ENCODE measurements at regions not wholly inside any gene's neighbourhood (a gene's known extent, or its start where the extent isn't known, plus 50 kb on each side); places are given as distances from the start of the nearest gene placed in this dataset.
"Not testable (repeated sequence)": the region's sequence is repeated elsewhere in the genome, so short reads cannot be mapped to it uniquely, and the experiment has no call there.

DNA sequence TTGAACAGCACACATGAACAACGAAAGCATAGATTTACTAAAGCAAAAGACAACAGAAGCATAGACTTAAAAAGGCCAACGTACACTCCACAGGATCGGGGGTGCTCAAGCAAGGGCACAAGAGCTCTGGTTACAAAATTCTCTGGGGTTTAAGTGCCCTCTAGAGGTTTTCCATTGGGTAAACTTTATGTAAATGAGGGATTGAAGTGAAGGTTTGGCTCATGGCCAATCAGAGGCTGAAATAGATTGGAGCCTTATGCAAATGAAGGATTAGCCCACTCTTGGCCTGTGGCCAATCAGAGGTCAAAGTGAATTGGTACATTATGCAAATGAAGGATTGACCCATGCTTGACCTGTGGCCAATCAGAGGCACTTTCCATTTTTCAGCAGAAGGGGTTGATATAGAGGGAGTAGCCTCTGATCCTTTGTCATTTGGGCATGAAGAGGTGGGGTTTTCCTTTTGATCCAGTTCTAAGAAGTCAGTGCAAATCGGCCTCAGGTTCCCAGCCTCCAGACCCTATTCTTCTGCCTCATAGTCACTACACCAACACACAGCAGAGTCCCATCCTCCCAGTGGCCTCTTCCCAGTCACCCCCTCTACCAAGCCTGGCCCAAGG is 244.9 kb downstream of the THBS2 start:
- peak; percentile 24; the same call in 1 of the 2 replicates for TF ChIP-seq POLR2AphosphoS5 (IDR thresholded peaks at IDR 0.05; ENCODE audit: borderline replicate concordance, low read depth, low read length)
- no peak for TF ChIP-seq FOXP2 (optimal IDR thresholded peaks at IDR 0.05; ENCODE audit: control extremely low read depth, extremely low read length, insufficient read depth)
- no peak overlapping the region for H3K27ac ChIP-seq
- no peaks in the 10 kb centered on the region for H3K36me3 ChIP-seq (ENCODE audit: insufficient read depth, low read length)
- H3K4me3 ChIP-seq, result peak overlapping the region; percentile 56
- DNase-seq (ENCODE audit: low read depth, low spot score), result peak; percentile 40
- no peaks in the 10 kb centered on the region for H3K9me3 ChIP-seq (ENCODE audit: low read depth, low read length)
- no peak overlapping the region for H3K9ac ChIP-seq (ENCODE audit: insufficient read length)

DNA sequence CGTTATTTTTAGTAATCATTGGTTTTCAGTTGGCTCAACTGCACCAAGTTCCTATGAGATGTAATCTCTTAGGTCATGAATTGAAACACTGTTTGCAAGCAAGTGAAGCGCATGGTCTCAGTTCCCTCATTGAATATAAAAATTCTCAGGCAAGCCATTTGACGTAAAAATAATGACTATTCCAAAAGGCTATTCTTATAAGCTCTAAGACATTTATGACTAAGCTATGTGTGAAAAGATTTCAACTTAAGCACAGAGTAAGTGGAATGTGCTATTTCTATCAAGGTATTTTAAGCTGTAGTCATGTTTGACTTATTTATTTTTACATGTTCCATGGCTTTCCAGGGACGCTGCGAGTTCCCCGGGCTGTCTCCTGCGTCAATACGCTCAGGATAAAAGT is 248.5 kb downstream of the THBS2 start:
- no peaks in the 10 kb centered on the region for H3K36me3 ChIP-seq (ENCODE audit: insufficient read depth, low read length)
- no peak for TF ChIP-seq EZH2 (IDR thresholded peaks at IDR 0.05)
- no peak for TF ChIP-seq FOXP2 (optimal IDR thresholded peaks at IDR 0.05; ENCODE audit: control extremely low read depth, extremely low read length, insufficient read depth)
- no peak for TF ChIP-seq POLR2AphosphoS5 (IDR thresholded peaks at IDR 0.05; ENCODE audit: borderline replicate concordance, low read depth, low read length)
- DNase-seq (ENCODE audit: low read depth, low spot score), result no peak
- no peaks in the 10 kb centered on the region for H3K9me3 ChIP-seq (ENCODE audit: low read depth, low read length)
- H3K9ac ChIP-seq (ENCODE audit: insufficient read length), result no peak overlapping the region
- no peak overlapping the region for H3K4me3 ChIP-seq
- H3K27ac ChIP-seq, result no peak overlapping the region

DNA sequence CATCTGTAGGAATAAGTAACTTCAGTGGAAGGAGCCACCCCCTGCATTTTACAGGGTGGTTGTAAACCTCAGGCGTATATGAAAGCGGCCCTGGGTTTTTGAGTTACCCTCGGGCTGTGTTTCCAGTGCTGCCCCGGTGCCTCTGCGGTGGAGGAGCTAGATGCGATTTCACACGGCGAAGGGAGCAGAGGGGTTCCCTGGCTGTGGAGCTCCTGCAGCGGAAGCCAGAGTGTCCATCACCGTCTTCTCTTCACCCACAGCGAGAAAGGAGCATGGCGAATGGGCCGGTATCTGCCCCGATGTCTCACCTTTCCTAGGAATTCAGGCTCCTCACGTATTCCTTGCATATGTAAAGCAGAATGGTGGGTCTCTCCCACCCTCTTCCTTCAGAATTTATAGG is 253.6 kb downstream of the THBS2 start:
- Histone ChIP-seq H3K36me3 (ENCODE audit: insufficient read depth, low read length) (no peaks in the 10 kb centered on the region), H3K4me3 (peak overlapping the region; percentile 54; the same call in 1 of the 2 replicates), H3K9me3 (ENCODE audit: low read depth, low read length) (no peaks in the 10 kb centered on the region), H3K9ac (ENCODE audit: insufficient read length) (no peak overlapping the region), H3K27ac (no peak overlapping the region)
- DNase-seq (ENCODE audit: low read depth, low spot score), result no peak
- TF ChIP-seq EZH2 (IDR thresholded peaks at IDR 0.05), result no peak
- TF ChIP-seq FOXP2 (optimal IDR thresholded peaks at IDR 0.05; ENCODE audit: control extremely low read depth, extremely low read length, insufficient read depth), result no peak
- no peak for TF ChIP-seq POLR2AphosphoS5 (IDR thresholded peaks at IDR 0.05; ENCODE audit: borderline replicate concordance, low read depth, low read length)

DNA sequence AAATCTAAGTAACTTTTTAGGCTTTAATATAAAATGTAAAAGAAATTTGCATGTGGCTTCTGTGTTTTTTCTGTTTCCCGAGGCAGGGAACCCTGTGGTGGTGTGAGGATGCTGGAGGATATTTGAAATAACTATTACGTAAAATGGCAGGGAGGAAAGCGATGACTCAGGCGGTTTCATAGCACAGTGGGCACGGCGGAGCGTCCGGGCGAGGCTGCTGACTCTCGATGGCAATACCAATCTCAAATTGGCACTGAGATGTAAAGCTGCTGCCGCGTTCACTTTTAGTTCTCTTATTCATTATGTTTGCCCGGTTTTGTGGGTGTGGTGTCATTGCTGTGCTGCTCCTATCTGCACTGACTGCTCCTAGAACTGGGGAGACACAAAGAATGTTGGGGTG is 254.3 kb downstream of the THBS2 start:
- Histone ChIP-seq H3K4me3 (peak overlapping the region; percentile 54; the same call in 1 of the 2 replicates), H3K36me3 (ENCODE audit: insufficient read depth, low read length) (no peaks in the 10 kb centered on the region), H3K9ac (ENCODE audit: insufficient read length) (no peak overlapping the region), H3K27ac (no peak overlapping the region), H3K9me3 (ENCODE audit: low read depth, low read length) (no peaks in the 10 kb centered on the region)
- DNase-seq (ENCODE audit: low read depth, low spot score), result no peak
- TF ChIP-seq FOXP2 (optimal IDR thresholded peaks at IDR 0.05; ENCODE audit: control extremely low read depth, extremely low read length, insufficient read depth) (peak; percentile 42), POLR2AphosphoS5 (IDR thresholded peaks at IDR 0.05; ENCODE audit: borderline replicate concordance, low read depth, low read length) (no peak)

DNA sequence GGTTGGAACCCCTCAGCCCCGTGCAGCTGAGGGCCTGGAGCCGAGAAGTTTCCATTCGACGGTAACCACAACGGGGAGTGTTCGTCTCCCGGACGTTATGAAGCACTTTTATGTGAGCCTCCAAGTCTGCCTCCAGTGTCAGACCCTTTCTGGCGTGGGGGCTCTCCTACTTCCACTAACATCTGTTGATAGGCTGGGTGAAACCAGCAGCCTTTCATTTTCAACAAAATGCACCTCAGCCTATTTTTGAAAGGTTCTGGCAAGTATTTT is 257.4 kb downstream of the THBS2 start:
- Histone ChIP-seq H3K36me3 (ENCODE audit: insufficient read depth, low read length) (no peaks in the 10 kb centered on the region), H3K9ac (ENCODE audit: insufficient read length) (no peak overlapping the region), H3K9me3 (ENCODE audit: low read depth, low read length) (no peaks in the 10 kb centered on the region), H3K4me3 (no peak overlapping the region), H3K27ac (no peak overlapping the region)
- TF ChIP-seq FOXP2 (optimal IDR thresholded peaks at IDR 0.05; ENCODE audit: control extremely low read depth, extremely low read length, insufficient read depth) (no peak), EZH2 (IDR thresholded peaks at IDR 0.05) (no peak), POLR2AphosphoS5 (IDR thresholded peaks at IDR 0.05; ENCODE audit: borderline replicate concordance, low read depth, low read length) (no peak)
- DNase-seq (ENCODE audit: low read depth, low spot score), result no peak

DNA sequence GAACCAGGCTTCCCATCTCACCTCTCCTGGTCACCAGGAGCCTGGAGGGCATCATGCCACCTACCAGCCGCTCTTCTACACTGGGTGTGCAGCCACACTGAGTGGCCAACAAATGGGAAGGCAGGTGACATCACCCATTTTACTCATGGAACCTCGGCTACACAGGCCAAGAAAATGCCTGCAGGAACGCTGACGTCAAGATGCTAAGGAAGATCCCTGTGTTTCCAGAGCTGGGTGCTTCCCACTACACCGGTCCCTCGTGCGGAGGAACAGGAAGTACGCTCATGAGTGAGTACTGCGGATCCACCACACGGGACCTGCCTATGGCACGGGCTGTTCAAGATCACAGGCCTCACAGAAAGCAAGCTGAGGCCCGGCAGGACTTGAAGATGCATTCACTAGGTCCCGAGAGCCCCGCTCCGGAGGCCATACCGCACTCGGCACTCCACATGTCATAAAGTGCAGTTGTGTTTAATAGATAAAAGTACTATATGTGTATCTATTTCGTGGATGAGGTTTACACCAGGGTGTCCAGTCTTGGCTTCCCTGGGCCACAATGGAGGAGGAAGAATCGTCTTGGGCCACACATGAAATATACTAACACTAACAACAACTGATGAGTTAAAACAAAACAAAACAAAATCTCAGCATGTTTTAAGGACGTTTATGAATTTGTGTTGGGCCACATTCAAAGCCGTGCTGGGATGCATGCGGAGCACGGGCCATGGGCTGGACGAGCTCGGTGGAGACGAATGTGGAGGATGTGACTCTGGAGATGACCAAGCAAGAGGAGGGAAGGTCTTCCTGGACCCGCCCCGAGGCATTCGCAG is 257.9 kb downstream of the THBS2 start:
- H3K27ac ChIP-seq, result no peak overlapping the region
- no peaks in the 10 kb centered on the region for H3K9me3 ChIP-seq (ENCODE audit: low read depth, low read length)
- TF ChIP-seq POLR2AphosphoS5 (IDR thresholded peaks at IDR 0.05; ENCODE audit: borderline replicate concordance, low read depth, low read length), result no peak
- TF ChIP-seq EZH2 (IDR thresholded peaks at IDR 0.05), result no peak
- TF ChIP-seq FOXP2 (optimal IDR thresholded peaks at IDR 0.05; ENCODE audit: control extremely low read depth, extremely low read length, insufficient read depth), result no peak
- no peak overlapping the region for H3K4me3 ChIP-seq
- no peak for DNase-seq (ENCODE audit: low read depth, low spot score)
- no peak overlapping the region for H3K9ac ChIP-seq (ENCODE audit: insufficient read length)
- no peaks in the 10 kb centered on the region for H3K36me3 ChIP-seq (ENCODE audit: insufficient read depth, low read length)

DNA sequence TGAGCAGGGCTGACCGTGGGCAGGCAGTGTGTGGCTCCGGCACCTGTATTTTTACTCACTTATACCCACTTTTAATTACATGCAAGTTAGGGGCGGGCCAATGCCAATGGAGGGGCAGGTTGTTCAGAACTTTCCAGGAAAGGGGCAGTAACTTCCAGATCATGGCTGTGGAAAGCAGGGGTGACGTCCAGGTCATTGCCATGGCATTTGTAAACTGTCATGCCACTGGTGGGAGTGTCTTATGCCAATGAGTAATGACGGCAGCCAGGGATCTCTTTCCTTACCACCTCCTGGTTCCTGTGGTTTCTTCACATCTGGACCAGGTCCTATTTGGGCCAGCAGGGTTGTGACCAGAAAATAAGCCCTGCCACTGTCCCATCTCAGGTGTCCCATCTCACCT is 258.7 kb downstream of the THBS2 start:
- TF ChIP-seq FOXP2 (optimal IDR thresholded peaks at IDR 0.05; ENCODE audit: control extremely low read depth, extremely low read length, insufficient read depth), result no peak
- no peak for TF ChIP-seq POLR2AphosphoS5 (IDR thresholded peaks at IDR 0.05; ENCODE audit: borderline replicate concordance, low read depth, low read length)
- TF ChIP-seq EZH2 (IDR thresholded peaks at IDR 0.05), result no peak
- no peak overlapping the region for H3K9ac ChIP-seq (ENCODE audit: insufficient read length)
- H3K27ac ChIP-seq, result no peak overlapping the region
- no peak for DNase-seq (ENCODE audit: low read depth, low spot score)
- no peaks in the 10 kb centered on the region for H3K36me3 ChIP-seq (ENCODE audit: insufficient read depth, low read length)
- H3K9me3 ChIP-seq (ENCODE audit: low read depth, low read length), result no peaks in the 10 kb centered on the region
- no peak overlapping the region for H3K4me3 ChIP-seq

DNA sequence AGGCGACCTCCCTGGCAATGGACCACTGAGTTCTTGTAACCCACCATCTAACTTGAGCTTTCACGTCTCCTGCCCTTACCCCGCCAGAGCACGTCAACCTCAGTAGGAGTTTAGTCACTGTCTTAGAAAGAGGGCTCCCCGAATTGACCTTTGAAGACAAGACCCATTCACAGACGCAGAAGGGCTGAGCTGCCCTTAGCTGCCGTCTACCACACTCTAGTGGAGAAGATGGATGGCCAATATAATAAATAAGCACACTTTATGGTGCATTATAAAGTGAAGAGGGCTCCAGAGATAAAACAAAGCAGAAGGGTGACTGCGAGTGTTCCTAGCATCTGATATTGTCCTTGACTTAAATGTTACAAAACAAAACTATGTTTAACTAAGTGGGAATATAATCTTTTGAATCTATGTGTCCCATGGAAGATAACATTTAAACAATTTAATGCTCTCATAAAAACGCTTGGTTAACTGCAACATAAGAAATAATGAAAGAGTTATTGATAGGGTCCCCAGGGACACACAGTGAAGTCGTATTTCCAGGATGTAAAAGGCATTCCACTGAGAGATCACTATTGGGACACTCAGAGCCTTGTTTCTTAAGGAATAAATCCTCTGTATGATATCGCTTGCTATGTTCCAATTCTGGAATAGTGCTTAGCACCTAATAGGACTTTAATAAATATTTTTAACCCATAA is 261.1 kb downstream of the THBS2 start:
- Histone ChIP-seq H3K9me3 (ENCODE audit: low read depth, low read length) (no peaks in the 10 kb centered on the region), H3K9ac (ENCODE audit: insufficient read length) (no peak overlapping the region), H3K27ac (no peak overlapping the region), H3K4me3 (no peak overlapping the region), H3K36me3 (ENCODE audit: insufficient read depth, low read length) (no peaks in the 10 kb centered on the region)
- no peak for DNase-seq (ENCODE audit: low read depth, low spot score)
- TF ChIP-seq EZH2 (IDR thresholded peaks at IDR 0.05) (no peak), POLR2AphosphoS5 (IDR thresholded peaks at IDR 0.05; ENCODE audit: borderline replicate concordance, low read depth, low read length) (no peak), FOXP2 (optimal IDR thresholded peaks at IDR 0.05; ENCODE audit: control extremely low read depth, extremely low read length, insufficient read depth) (no peak)

DNA sequence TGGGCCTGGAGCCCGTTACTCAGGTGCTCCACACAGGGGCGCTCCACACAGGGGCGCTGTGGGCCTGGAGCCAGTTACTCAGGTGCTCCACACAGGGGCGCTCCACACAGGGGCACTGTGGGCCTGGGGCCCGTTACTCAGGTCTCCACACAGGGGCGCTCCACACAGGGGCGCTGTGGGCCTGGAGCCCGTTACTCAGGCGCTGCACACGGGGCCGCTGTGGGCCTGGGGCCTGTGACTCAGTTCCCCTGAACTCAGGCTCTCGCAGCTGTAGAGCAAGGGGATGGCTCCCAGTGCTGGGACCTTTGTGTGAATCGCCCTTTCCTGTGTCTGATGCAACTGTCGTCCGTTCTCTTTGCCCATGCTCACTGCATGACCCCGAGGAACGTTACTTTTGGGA is 262.0 kb downstream of the THBS2 start:
- not testable (repeated sequence) for H3K4me3 ChIP-seq; H3K27ac ChIP-seq; H3K9ac ChIP-seq (ENCODE audit: insufficient read length); H3K9me3 ChIP-seq (ENCODE audit: low read depth, low read length); H3K36me3 ChIP-seq (ENCODE audit: insufficient read depth, low read length); DNase-seq (ENCODE audit: low read depth, low spot score)
